Esophagus muscularis mucosa (tissue), 4 donors: ENCODE measurements at regions not wholly inside any gene's neighbourhood (a gene's known extent, or its start where the extent isn't known, plus 50 kb on each side); places are given as distances from the start of the nearest gene placed in this dataset.

Source experiments
- EP300 ChIP-seq: sonication (generic); formaldehyde crosslinking; IDR thresholded peaks from one replicate; pipeline ENCODE4 v1.6.1; 2017; ENCODE audit warnings: antibody characterized with exemption
- POLR2A ChIP-seq: fragments of 450-650 bp; IDR thresholded peaks from one replicate; pipeline ENCODE4 v1.6.1; 2017; ENCODE audit warnings: antibody characterized with exemption, moderate library complexity, mild to moderate bottlenecking, low read depth
- TF ChIP-seq, protein P1 (sequence below), 3 experiments: fragments of 200-600 bp in 2 of 3; fragments of 450-650 bp in 1 of 3; sonication (generic) in 2 of 3; IDR thresholded peaks; one replicate each; pipeline ENCODE4 v1.5.1; 2017 to 2019; ENCODE audit warnings: antibody characterized with exemption in 3 of 3, mild to moderate bottlenecking in 2 of 3, moderate library complexity in 1 of 3

DNA sequence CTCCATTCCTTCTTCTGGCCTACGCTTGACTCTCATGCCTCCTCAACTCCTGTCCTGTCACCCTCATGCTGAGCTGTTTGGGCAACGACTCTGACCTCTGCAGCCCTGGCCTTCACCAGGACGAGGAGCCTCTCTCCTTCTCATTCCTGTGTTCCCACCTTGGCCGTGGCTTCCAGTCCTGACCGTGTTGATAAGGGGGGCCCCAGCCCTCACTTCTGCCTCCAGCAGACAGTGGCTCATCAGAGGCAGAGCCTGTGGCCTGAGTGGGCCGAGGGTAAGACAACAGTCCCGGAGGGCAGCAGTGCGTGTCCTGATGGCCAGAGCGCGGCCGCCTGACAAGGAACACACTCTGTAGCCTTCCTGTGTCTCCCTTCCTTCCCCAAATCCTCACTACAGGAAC is 61.7 kb upstream of the UBE3C start:
- TF ChIP-seq, protein P1, sequence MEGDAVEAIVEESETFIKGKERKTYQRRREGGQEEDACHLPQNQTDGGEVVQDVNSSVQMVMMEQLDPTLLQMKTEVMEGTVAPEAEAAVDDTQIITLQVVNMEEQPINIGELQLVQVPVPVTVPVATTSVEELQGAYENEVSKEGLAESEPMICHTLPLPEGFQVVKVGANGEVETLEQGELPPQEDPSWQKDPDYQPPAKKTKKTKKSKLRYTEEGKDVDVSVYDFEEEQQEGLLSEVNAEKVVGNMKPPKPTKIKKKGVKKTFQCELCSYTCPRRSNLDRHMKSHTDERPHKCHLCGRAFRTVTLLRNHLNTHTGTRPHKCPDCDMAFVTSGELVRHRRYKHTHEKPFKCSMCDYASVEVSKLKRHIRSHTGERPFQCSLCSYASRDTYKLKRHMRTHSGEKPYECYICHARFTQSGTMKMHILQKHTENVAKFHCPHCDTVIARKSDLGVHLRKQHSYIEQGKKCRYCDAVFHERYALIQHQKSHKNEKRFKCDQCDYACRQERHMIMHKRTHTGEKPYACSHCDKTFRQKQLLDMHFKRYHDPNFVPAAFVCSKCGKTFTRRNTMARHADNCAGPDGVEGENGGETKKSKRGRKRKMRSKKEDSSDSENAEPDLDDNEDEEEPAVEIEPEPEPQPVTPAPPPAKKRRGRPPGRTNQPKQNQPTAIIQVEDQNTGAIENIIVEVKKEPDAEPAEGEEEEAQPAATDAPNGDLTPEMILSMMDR (IDR thresholded peaks at IDR 0.05): no peak
- TF ChIP-seq POLR2A (no peak), EP300 (no peak)
